H9 (cell line): ENCODE measurements at regions not wholly inside any gene's neighbourhood (a gene's known extent, or its start where the extent isn't known, plus 50 kb on each side); places are given as distances from the start of the nearest gene placed in this dataset.

Experiments used
- DNase-seq: peaks from one replicate; pipeline ENCODE4 v3.0.0-alpha.2; 2017
- H2AFZ ChIP-seq: one replicate; pipeline ENCODE4 v1.6.1; 2013; ENCODE audit warnings: mild to moderate bottlenecking, low read length, control low read depth, moderate library complexity
- H2AK5ac ChIP-seq: 2 replicates; pipeline ENCODE4 v1.6.1; 2013; ENCODE audit warnings: low read length, control low read depth, mixed read lengths; ENCODE audit not compliant: insufficient read length
- H2BK120ac ChIP-seq: one replicate; pipeline ENCODE4 v1.6.1; 2013; ENCODE audit warnings: low read depth, mild to moderate bottlenecking, low read length, control low read depth, inconsistent platforms; ENCODE audit not compliant: poor library complexity, severe bottlenecking
- H2BK12ac ChIP-seq: 2 replicates; pipeline ENCODE4 v1.6.1; 2013; ENCODE audit warnings: low read length, control low read depth, mixed read lengths, low read depth; ENCODE audit not compliant: insufficient read length
- H2BK15ac ChIP-seq: 2 replicates; pipeline ENCODE4 v1.6.1; 2013; ENCODE audit warnings: low read depth, low read length, control low read depth
- H2BK20ac ChIP-seq: one replicate; pipeline ENCODE4 v1.6.1; 2013; ENCODE audit warnings: low read depth, mild to moderate bottlenecking, low read length, control low read depth, inconsistent platforms; ENCODE audit not compliant: poor library complexity, severe bottlenecking
- H2BK5ac ChIP-seq: 2 replicates; pipeline ENCODE4 v1.6.1; 2013; ENCODE audit warnings: low read length, control low read depth, mixed read lengths; ENCODE audit not compliant: insufficient read length
- H3K14ac ChIP-seq: 2 replicates; pipeline ENCODE4 v1.6.1; 2013; ENCODE audit warnings: low read length, control low read depth; ENCODE audit not compliant: insufficient read depth
- H3K18ac ChIP-seq: 2 replicates; pipeline ENCODE4 v1.6.1; 2013; ENCODE audit warnings: low read depth, mild to moderate bottlenecking, mixed read lengths, low read length, control low read depth; ENCODE audit not compliant: insufficient read length
- H3K23ac ChIP-seq: 2 replicates; pipeline ENCODE4 v1.6.1; 2013; ENCODE audit warnings: low read length, control low read depth, mixed read lengths, low read depth; ENCODE audit not compliant: insufficient read length
- H3K23me2 ChIP-seq: 2 replicates; pipeline ENCODE4 v1.6.1; 2013; ENCODE audit warnings: low read depth, mild to moderate bottlenecking, mixed read lengths, low read length, control low read depth; ENCODE audit not compliant: insufficient read length, poor library complexity, severe bottlenecking
- H3K27ac ChIP-seq: 2 replicates; pipeline ENCODE4 v1.5.1; 2013; ENCODE audit warnings: low read length, control low read depth, mixed read lengths, low read depth; ENCODE audit not compliant: insufficient read length
- H3K27me3 ChIP-seq: 2 replicates; pipeline ENCODE4 v1.6.1; 2013; ENCODE audit warnings: low read length, control low read depth, inconsistent platforms; ENCODE audit not compliant: insufficient read depth
- H3K4ac ChIP-seq: 2 replicates; pipeline ENCODE4 v1.6.1; 2013; ENCODE audit warnings: low read depth, mild to moderate bottlenecking, control low read depth, inconsistent platforms, low read length, moderate library complexity
- H3K4me1 ChIP-seq: 2 replicates; pipeline ENCODE4 v1.6.1; 2013; ENCODE audit warnings: low read length, control low read depth, inconsistent platforms; ENCODE audit not compliant: insufficient read depth
- H3K4me2 ChIP-seq: 2 replicates; pipeline ENCODE4 v1.6.1; 2013; ENCODE audit warnings: low read length, control low read depth, mixed read lengths; ENCODE audit not compliant: insufficient read length, insufficient read depth
- H3K56ac ChIP-seq: 2 replicates; pipeline ENCODE4 v1.6.1; 2013; ENCODE audit warnings: low read depth, mild to moderate bottlenecking, mixed read lengths, low read length, control low read depth; ENCODE audit not compliant: insufficient read length
- H3K79me1 ChIP-seq: 2 replicates; pipeline ENCODE4 v1.6.1; 2013; ENCODE audit warnings: low read depth, mild to moderate bottlenecking, moderate library complexity, low read length, control low read depth, inconsistent platforms; ENCODE audit not compliant: insufficient read depth, poor library complexity, severe bottlenecking
- H3K79me2 ChIP-seq: 2 replicates; pipeline ENCODE4 v1.6.1; 2013; ENCODE audit warnings: low read length, control low read depth, inconsistent platforms; ENCODE audit not compliant: insufficient read depth
- H3K9ac ChIP-seq: 2 replicates; pipeline ENCODE4 v1.6.1; 2013; ENCODE audit warnings: low read length, control low read depth, mixed read lengths; ENCODE audit not compliant: insufficient read length; ENCODE audit errors: extremely low read depth
- H3K9me3 ChIP-seq: one replicate; pipeline ENCODE4 v1.6.1; 2013; ENCODE audit warnings: low read depth, low read length, inconsistent platforms; ENCODE audit not compliant: control insufficient read depth
- H3T11ph ChIP-seq: one replicate; pipeline ENCODE4 v1.6.1; 2013; ENCODE audit warnings: mild to moderate bottlenecking, low read length, control low read depth, inconsistent platforms
- H4K20me1 ChIP-seq: one replicate; pipeline ENCODE4 v1.6.1; 2013; ENCODE audit not compliant: control insufficient read depth, insufficient read length, insufficient read depth
- H4K5ac ChIP-seq: 2 replicates; pipeline ENCODE4 v1.6.1; 2013; ENCODE audit warnings: low read depth, mild to moderate bottlenecking, mixed read lengths, low read length, control low read depth; ENCODE audit not compliant: insufficient read length
- H4K8ac ChIP-seq: replicated peaks from 2 replicates; pipeline ENCODE4 v1.6.1; 2013; ENCODE audit warnings: low read length, control low read depth, mixed read lengths, low read depth; ENCODE audit not compliant: insufficient read length
- H4K91ac ChIP-seq: 2 replicates; pipeline ENCODE4 v1.6.1; 2013; ENCODE audit warnings: low read depth, mild to moderate bottlenecking, moderate library complexity, mixed read lengths, low read length, control low read depth; ENCODE audit not compliant: insufficient read length
- H3K27ac Mint-ChIP-seq, 3 experiments: 2 replicates in 2 of 3; 3 replicates in 1 of 3; pipeline ENCODE4 v1.8.0; 2020 to 2021; ENCODE audit warnings: mixed read lengths in 3 of 3, mild to moderate bottlenecking in 1 of 3, moderate library complexity in 1 of 3
- H3K27me3 Mint-ChIP-seq: 2 replicates; pipeline ENCODE4 v1.8.0; 2021; ENCODE audit warnings: low read depth, mild to moderate bottlenecking, moderate library complexity, mixed read lengths
- H3K36me3 Mint-ChIP-seq, 3 experiments: 2 replicates in 2 of 3; 3 replicates in 1 of 3; pipeline ENCODE4 v1.8.0; 2020 to 2021; ENCODE audit warnings: low read depth in 3 of 3, mixed read lengths in 3 of 3; ENCODE audit not compliant: insufficient read depth in 1 of 3
- H3K4me1 Mint-ChIP-seq, 2 experiments: 2 replicates each; pipeline ENCODE4 v1.8.0; 2020; ENCODE audit warnings: mixed read lengths in 2 of 2
- H3K4me3 Mint-ChIP-seq, 2 experiments: 2 replicates in 1 of 2; 3 replicates in 1 of 2; pipeline ENCODE4 v1.8.0; 2020 to 2021; ENCODE audit warnings: mild to moderate bottlenecking in 2 of 2, mixed read lengths in 2 of 2, moderate library complexity in 1 of 2
- H3K9me3 Mint-ChIP-seq, 2 experiments: 2 replicates in 1 of 2; 3 replicates in 1 of 2; pipeline ENCODE4 v1.8.0; 2020; ENCODE audit warnings: mild to moderate bottlenecking in 2 of 2, mixed read lengths in 2 of 2, moderate library complexity in 1 of 2
- CTCF ChIP-seq: fragments of 200-600 bp; sonication (generic); conservative IDR thresholded peaks from 3 replicates; pipeline ENCODE4 v1.8.0; 2021; ENCODE audit warnings: antibody characterized with exemption, mild to moderate bottlenecking
- WGBS: extraction: QIAGEN DNeasy Blood & Tissue Kit; methylation state at CpG from one replicate; pipeline ENCODE4 v1.1.7; 2013; ENCODE audit warnings: missing lambda C conversion rate, low lambda C conversion rate, mixed read lengths; ENCODE audit not compliant: insufficient read length; ENCODE audit errors: extremely low coverage; 5-methylcytosine and 5-hydroxymethylcytosine counted together

DNA sequence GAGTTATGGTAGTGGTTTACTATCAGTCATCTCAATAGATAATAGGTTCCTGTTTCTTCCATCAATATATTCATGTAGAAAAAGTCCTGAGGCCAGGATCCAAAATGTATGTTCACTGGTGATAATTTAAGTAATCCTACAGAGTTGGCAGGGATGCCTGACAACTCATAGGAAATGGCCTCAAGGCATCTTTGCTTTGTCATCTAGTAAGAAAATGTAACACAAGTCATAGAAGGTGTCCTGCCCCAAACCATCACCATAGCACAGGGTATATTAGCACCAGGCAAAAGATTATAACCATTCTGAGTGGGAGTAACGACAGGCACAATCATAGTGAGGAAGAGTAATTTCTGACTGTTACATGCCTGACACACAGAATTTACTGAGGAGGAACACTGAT, 257.0 kb downstream of the TMEM167A start:
- no peak overlapping the region for H2AFZ ChIP-seq
- peaks cover 5% of the 10 kb centered on the region; the same call in 1 of the 2 replicates for H3K4me1 ChIP-seq
- H3K23ac ChIP-seq: no peak overlapping the region
- H3K9ac ChIP-seq: no peak overlapping the region
- H3K79me1 ChIP-seq: no peaks in the 10 kb centered on the region
- peaks cover 20 to 23% of the 10 kb centered on the region in 2 experiments for H3K4me1 Mint-ChIP-seq
- H3K27me3 ChIP-seq: no peaks in the 10 kb centered on the region
- H2BK20ac ChIP-seq: no peak overlapping the region
- no peaks in the 10 kb centered on the region for H3K27me3 Mint-ChIP-seq
- no peak overlapping the region for H3K56ac ChIP-seq
- H2BK120ac ChIP-seq: no peak overlapping the region
- H2BK12ac ChIP-seq: no peak overlapping the region
- H3K79me2 ChIP-seq: no peaks in the 10 kb centered on the region
- no peak overlapping the region for H3K4ac ChIP-seq
- no peak overlapping the region for H3K14ac ChIP-seq
- no peak for TF ChIP-seq CTCF
- H2BK5ac ChIP-seq: no peak overlapping the region
- 0 out of 7 replicates have a peak, but pooled peaks cover 0 to 6% (median 2%) of the 10 kb centered on the region in 3 experiments for H3K36me3 Mint-ChIP-seq
- no peak overlapping the region for H3K4me2 ChIP-seq
- no peak for DNase-seq
- H4K5ac ChIP-seq: no peak overlapping the region
- no peak overlapping the region for H3T11ph ChIP-seq
- no peak overlapping the region for H3K4me3 Mint-ChIP-seq
- no peaks in the 10 kb centered on the region for H3K9me3 ChIP-seq
- H4K91ac ChIP-seq: no peak overlapping the region
- H2BK15ac ChIP-seq: no peak overlapping the region
- WGBS: no CpG with 5 or more reads among the region's 1 CpG
- H3K9me3 Mint-ChIP-seq: no peaks in the 10 kb centered on the region
- no peak overlapping the region for H3K27ac ChIP-seq
- no peak overlapping the region for H3K18ac ChIP-seq
- H2AK5ac ChIP-seq: no peak overlapping the region
- H3K27ac Mint-ChIP-seq: no peak overlapping the region
- no peaks in the 10 kb centered on the region for H3K23me2 ChIP-seq
- H4K20me1 ChIP-seq: no peaks in the 10 kb centered on the region
- H4K8ac ChIP-seq: no peak overlapping the region
